RPMI7951 (cell line): ENCODE measurements at regions not wholly inside any gene's neighbourhood (a gene's known extent, or its start where the extent isn't known, plus 50 kb on each side); places are given as distances from the start of the nearest gene placed in this dataset.

Source experiments
- DNase-seq: peaks from one replicate; pipeline ENCODE4 v3.0.0-alpha.2; 2012; ENCODE audit warnings: low read depth

- no peak for DNase-seq
Measured at GRCh38 chr15:61742591-61742990, 317.7 kb downstream of the VPS13C start.

GRCh38 chr15:61736790-61737189 lies 323.5 kb downstream of the VPS13C start:
- no peak for DNase-seq

GRCh38 chr15:61731099-61731498 lies 329.1 kb downstream of the VPS13C start:
- DNase-seq: no peak

GRCh38 chr15:61729646-61730045 lies 330.6 kb downstream of the VPS13C start:
- DNase-seq: no peak

GRCh38 chr15:61726166-61726565 lies 334.1 kb downstream of the VPS13C start:
- no peak for DNase-seq

GRCh38 chr15:61725251-61725650 lies 335.0 kb downstream of the VPS13C start:
- DNase-seq: no peak

- no peak for DNase-seq
Measured at GRCh38 chr15:61724251-61724939, 335.9 kb downstream of the VPS13C start.

GRCh38 chr15:61721418-61721817 lies 338.8 kb downstream of the VPS13C start:
- DNase-seq: no peak

- no peak for DNase-seq
Measured at GRCh38 chr15:61720197-61720704, 340.0 kb downstream of the VPS13C start.

GRCh38 chr15:61715082-61715481 lies 345.2 kb downstream of the VPS13C start:
- DNase-seq: peak; percentile 3

- DNase-seq: no peak
Measured at GRCh38 chr15:61712129-61712759, 348.0 kb downstream of the VPS13C start.

- DNase-seq: no peak
Measured at GRCh38 chr15:61702224-61703020, 357.8 kb downstream of the VPS13C start.

- DNase-seq: no peak
Measured at GRCh38 chr15:61701455-61701854, 358.8 kb downstream of the VPS13C start.

GRCh38 chr15:61700803-61701202 lies 359.4 kb downstream of the VPS13C start:
- DNase-seq: no peak

GRCh38 chr15:61697796-61698195 lies 362.5 kb downstream of the VPS13C start:
- no peak for DNase-seq

GRCh38 chr15:61689067-61689466 lies 371.2 kb downstream of the VPS13C start:
- DNase-seq: no peak

GRCh38 chr15:61687651-61688050 lies 372.6 kb downstream of the VPS13C start:
- no peak for DNase-seq

GRCh38 chr15:61687124-61687523 lies 373.1 kb downstream of the VPS13C start:
- DNase-seq: no peak

GRCh38 chr15:61685971-61686370 lies 374.3 kb downstream of the VPS13C start:
- no peak for DNase-seq

- DNase-seq: no peak
Measured at GRCh38 chr15:61685534-61685933, 374.7 kb downstream of the VPS13C start.

GRCh38 chr15:61684749-61685467 lies 375.3 kb downstream of the VPS13C start:
- no peak for DNase-seq
